HFFc6 (cell line): ENCODE measurements at regions not wholly inside any gene's neighbourhood (a gene's known extent, or its start where the extent isn't known, plus 50 kb on each side); places are given as distances from the start of the nearest gene placed in this dataset.

Experiments
- DNase-seq: peaks from one replicate; pipeline ENCODE4 v3.0.0-alpha.2; 2018
- H3K27ac Mint-ChIP-seq: 2 replicates; pipeline ENCODE4 v1.8.0; 2020; ENCODE audit warnings: mild to moderate bottlenecking, mixed read lengths
- H3K27me3 Mint-ChIP-seq: 2 replicates; pipeline ENCODE4 v1.8.0; 2021; ENCODE audit warnings: mild to moderate bottlenecking, moderate library complexity, mixed read lengths; ENCODE audit not compliant: insufficient read depth
- H3K36me3 Mint-ChIP-seq: 2 replicates; pipeline ENCODE4 v1.8.0; 2021; ENCODE audit warnings: low read depth, mixed read lengths
- H3K4me1 Mint-ChIP-seq: 2 replicates; pipeline ENCODE4 v1.8.0; 2020; ENCODE audit warnings: low read depth, mixed read lengths
- H3K4me3 Mint-ChIP-seq: 2 replicates; pipeline ENCODE4 v1.8.0; 2020; ENCODE audit warnings: mild to moderate bottlenecking, moderate library complexity, mixed read lengths
- H3K9me3 Mint-ChIP-seq: 2 replicates; pipeline ENCODE4 v1.8.0; 2020; ENCODE audit warnings: mild to moderate bottlenecking, mixed read lengths
- TF ChIP-seq, protein P1 (sequence below): fragments of 200-600 bp; sonication (generic); IDR thresholded peaks from 2 replicates; pipeline ENCODE4 v1.5.0; 2021; ENCODE audit warnings: antibody characterized with exemption, mild to moderate bottlenecking

DNA sequence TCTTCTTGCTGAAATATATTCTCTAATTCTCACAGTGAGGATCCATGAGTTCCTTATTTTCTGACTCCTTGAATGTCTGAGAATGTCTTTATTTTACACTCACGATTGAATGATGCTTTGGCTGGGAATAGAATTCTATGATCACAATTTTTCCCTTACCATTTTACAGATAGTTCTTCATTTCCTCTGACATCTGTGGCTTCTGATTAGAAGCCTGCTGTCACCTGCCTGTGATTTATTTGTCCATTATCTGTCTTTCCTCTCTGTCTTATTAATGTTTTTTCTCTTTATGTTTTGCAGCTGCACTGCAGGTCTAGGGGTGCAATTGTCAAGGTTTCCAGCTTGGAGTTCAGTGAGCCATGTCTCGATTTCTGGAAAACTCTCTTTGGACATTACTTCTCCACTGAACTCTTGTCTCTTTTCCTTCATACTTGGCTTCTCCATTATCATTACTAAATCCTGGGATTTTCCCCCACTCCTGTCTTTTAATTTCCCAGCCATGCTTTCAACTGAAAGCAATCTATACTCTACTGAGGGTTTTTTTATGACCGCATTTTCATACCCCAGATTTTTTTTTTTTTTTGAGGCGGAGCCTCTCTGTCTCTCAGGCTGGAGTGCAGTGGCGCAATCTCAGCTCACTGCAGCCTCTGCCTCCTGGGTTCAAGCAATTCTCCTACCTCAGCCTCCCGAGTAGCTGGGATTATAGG is 85.8 kb upstream of the PRNP start:
- H3K27ac Mint-ChIP-seq: no peak overlapping the region
- no peak for DNase-seq
- H3K27me3 Mint-ChIP-seq: no peaks in the 10 kb centered on the region; the same call in 1 of the 2 replicates
- no peaks in the 10 kb centered on the region for H3K36me3 Mint-ChIP-seq
- peaks cover 57% of the 10 kb centered on the region for H3K4me1 Mint-ChIP-seq
- H3K4me3 Mint-ChIP-seq: no peak overlapping the region
- TF ChIP-seq, protein P1, sequence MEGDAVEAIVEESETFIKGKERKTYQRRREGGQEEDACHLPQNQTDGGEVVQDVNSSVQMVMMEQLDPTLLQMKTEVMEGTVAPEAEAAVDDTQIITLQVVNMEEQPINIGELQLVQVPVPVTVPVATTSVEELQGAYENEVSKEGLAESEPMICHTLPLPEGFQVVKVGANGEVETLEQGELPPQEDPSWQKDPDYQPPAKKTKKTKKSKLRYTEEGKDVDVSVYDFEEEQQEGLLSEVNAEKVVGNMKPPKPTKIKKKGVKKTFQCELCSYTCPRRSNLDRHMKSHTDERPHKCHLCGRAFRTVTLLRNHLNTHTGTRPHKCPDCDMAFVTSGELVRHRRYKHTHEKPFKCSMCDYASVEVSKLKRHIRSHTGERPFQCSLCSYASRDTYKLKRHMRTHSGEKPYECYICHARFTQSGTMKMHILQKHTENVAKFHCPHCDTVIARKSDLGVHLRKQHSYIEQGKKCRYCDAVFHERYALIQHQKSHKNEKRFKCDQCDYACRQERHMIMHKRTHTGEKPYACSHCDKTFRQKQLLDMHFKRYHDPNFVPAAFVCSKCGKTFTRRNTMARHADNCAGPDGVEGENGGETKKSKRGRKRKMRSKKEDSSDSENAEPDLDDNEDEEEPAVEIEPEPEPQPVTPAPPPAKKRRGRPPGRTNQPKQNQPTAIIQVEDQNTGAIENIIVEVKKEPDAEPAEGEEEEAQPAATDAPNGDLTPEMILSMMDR: no peak
- H3K9me3 Mint-ChIP-seq: no peaks in the 10 kb centered on the region

DNA sequence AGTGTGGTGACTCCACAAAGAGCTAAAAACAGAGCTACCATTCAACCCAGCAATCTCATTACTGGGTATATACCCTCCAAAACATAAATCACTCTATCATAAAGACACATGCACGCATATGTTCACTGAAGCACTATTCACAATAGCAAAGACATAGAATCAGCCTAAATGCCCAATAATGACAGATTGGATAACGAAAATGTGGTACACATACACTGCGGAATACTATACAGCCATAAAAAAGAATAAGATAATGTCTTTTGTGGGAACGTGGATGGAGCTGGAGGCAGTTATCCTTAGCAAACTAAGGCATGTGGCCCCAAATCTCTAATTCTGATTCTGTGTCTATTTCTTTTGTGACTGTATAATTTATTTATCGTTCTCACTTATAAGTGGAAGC is 89.0 kb upstream of the PRNP start:
- H3K27me3 Mint-ChIP-seq: no peaks in the 10 kb centered on the region; the same call in 1 of the 2 replicates
- peaks cover 47% of the 10 kb centered on the region for H3K4me1 Mint-ChIP-seq
- no peak for DNase-seq
- TF ChIP-seq, protein P1: no peak
- no peak overlapping the region for H3K4me3 Mint-ChIP-seq
- H3K27ac Mint-ChIP-seq: no peak overlapping the region
- H3K36me3 Mint-ChIP-seq: no peaks in the 10 kb centered on the region
- no peaks in the 10 kb centered on the region for H3K9me3 Mint-ChIP-seq

DNA sequence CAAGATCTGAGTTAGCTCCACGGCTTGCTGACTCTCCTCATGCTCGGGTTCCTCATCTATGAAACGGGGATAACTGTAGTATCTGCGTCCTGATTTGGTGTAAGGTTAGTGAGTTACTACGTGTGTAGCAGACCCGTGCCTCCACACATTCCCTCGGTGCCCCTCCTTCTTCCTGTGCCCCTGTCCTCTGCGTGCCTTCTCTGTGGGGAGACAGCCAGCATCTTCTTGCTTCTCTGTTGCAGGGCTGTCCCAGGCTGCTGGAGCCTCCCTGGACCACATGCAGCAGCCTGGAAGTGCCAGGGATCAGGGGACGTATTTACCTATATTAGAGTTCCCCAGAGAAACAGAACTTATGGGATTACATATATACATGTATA is 93.1 kb upstream of the PRNP start:
- TF ChIP-seq, protein P1: no peak
- no peaks in the 10 kb centered on the region for H3K9me3 Mint-ChIP-seq
- peak overlapping the region; percentile 47; the same call in 1 of the 2 replicates for H3K27ac Mint-ChIP-seq
- peaks cover 42% of the 10 kb centered on the region for H3K4me1 Mint-ChIP-seq
- H3K4me3 Mint-ChIP-seq: peak overlapping the region; percentile 66
- no peaks in the 10 kb centered on the region for H3K36me3 Mint-ChIP-seq
- no peaks in the 10 kb centered on the region; the same call in 1 of the 2 replicates for H3K27me3 Mint-ChIP-seq
- DNase-seq: no peak

DNA sequence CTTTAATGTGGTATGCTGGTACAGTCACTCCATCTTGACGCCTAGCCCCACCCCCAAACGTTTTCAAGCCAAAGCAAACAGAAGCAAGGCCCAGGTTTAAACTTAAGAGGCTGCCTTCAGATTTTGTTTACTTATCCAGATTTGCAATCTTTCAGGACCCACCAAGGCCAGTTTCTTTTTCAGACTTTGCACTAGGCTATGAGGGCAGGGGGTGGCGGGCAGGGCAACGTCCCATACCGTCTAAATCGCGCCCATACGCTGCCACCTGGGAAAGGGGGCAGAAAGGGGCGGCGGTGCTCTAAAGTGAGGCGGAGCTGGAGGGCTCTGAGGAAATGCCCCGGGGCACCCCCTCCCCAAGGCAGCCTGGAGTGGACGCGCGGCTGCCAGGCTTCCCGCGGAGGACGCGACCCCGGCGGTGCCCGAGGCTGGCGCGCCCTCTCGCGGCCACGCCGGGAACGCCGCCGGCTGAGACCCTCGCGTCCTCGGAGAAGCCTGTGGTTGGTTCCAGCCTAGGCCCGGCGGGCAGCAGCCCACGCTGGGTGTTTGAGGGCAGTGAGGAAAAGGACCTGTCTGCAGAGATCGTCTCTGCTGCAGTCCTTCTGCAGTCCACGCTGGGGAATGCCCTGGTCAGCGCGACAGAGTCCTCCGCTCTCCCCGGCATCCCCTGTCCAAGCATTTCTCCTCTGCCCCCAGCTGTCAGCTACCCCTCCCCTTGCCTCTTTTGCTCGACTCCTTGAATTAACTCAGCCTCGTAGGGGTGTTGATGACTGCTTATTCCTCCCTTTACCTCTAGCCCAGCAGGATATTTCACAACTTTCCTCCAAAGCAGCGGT is 93.7 kb upstream of the PRNP start:
- Mint-ChIP-seq H3K36me3 (no peaks in the 10 kb centered on the region), H3K27me3 (no peaks in the 10 kb centered on the region), H3K4me1 (peaks cover 42% of the 10 kb centered on the region), H3K4me3 (peak overlapping the region; percentile 71), H3K9me3 (no peaks in the 10 kb centered on the region), H3K27ac (peak overlapping the region; percentile 65; the same call in 1 of the 2 replicates)
- TF ChIP-seq, protein P1: peak; percentile 100
- DNase-seq: peak; percentile 11

DNA sequence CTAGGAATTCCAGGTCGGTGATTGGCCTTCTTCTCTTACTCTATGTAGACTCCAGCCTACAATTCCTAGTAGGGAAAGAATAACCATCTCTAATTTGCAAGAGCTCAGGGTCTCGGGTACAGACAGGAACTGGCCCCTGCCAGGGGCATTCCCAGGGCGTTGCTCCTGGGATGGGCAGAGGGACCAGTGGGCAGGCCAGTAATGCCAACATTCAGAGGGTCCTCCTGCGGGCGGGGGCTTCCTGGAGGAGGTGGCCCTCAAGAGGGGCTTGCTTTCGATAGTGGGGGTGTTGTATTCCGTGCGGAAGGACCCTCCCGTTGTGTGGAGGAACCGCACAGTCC is 94.3 kb upstream of the PRNP start:
- no peaks in the 10 kb centered on the region for H3K9me3 Mint-ChIP-seq
- peaks cover 41% of the 10 kb centered on the region for H3K4me1 Mint-ChIP-seq
- no peak for DNase-seq
- H3K4me3 Mint-ChIP-seq: peak overlapping the region; percentile 71
- no peaks in the 10 kb centered on the region for H3K27me3 Mint-ChIP-seq
- peaks cover 1% of the 10 kb centered on the region; the same call in 1 of the 2 replicates for H3K36me3 Mint-ChIP-seq
- H3K27ac Mint-ChIP-seq: peak overlapping the region; percentile 65; the same call in 1 of the 2 replicates
- TF ChIP-seq, protein P1: no peak
